Sigmoid colon (tissue), 4 donors: ENCODE measurements at regions not wholly inside any gene's neighbourhood (a gene's known extent, or its start where the extent isn't known, plus 50 kb on each side); places are given as distances from the start of the nearest gene placed in this dataset.

ENCODE experiments used
- EP300 ChIP-seq, 4 donors: sonication (generic); formaldehyde crosslinking; IDR thresholded peaks; one replicate each; pipeline ENCODE4 v1.6.1; 2017; ENCODE audit warnings: antibody characterized with exemption in 4 of 4
- POLR2A ChIP-seq, 2 donors: fragments of 450-650 bp; IDR thresholded peaks; one replicate each; pipeline ENCODE4 v1.6.1; 2016; ENCODE audit warnings: antibody characterized with exemption in 2 of 2, mild to moderate bottlenecking in 2 of 2, moderate library complexity in 2 of 2
- POLR2AphosphoS5 ChIP-seq, 4 donors: sonication (generic); formaldehyde crosslinking; IDR thresholded peaks; one replicate each; pipeline ENCODE4 v1.6.1; 2017; ENCODE audit warnings: antibody characterized with exemption in 4 of 4
- TF ChIP-seq, protein P1 (sequence below), 4 experiments: fragments of 450-650 bp in 3 of 4; fragments of 200-600 bp in 1 of 4; IDR thresholded peaks; one replicate each; pipeline ENCODE4 v1.5.1; 2016 to 2019; ENCODE audit warnings: antibody characterized with exemption in 4 of 4, mild to moderate bottlenecking in 3 of 4, moderate library complexity in 2 of 4

GRCh38 chr5:35372482-35372881 is 142.2 kb upstream of the PRLR start:
- TF ChIP-seq, protein P1, sequence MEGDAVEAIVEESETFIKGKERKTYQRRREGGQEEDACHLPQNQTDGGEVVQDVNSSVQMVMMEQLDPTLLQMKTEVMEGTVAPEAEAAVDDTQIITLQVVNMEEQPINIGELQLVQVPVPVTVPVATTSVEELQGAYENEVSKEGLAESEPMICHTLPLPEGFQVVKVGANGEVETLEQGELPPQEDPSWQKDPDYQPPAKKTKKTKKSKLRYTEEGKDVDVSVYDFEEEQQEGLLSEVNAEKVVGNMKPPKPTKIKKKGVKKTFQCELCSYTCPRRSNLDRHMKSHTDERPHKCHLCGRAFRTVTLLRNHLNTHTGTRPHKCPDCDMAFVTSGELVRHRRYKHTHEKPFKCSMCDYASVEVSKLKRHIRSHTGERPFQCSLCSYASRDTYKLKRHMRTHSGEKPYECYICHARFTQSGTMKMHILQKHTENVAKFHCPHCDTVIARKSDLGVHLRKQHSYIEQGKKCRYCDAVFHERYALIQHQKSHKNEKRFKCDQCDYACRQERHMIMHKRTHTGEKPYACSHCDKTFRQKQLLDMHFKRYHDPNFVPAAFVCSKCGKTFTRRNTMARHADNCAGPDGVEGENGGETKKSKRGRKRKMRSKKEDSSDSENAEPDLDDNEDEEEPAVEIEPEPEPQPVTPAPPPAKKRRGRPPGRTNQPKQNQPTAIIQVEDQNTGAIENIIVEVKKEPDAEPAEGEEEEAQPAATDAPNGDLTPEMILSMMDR (IDR thresholded peaks at IDR 0.05): no peak
- TF ChIP-seq POLR2AphosphoS5 (IDR thresholded peaks at IDR 0.05) (no peak), POLR2A (IDR thresholded peaks at IDR 0.05) (no peak), EP300 (IDR thresholded peaks at IDR 0.05) (no peak)
